Stimulated activated CD4-positive, alpha-beta T cell treated with anti-CD3 and anti-CD28 coated beads, TNF-alpha, amount 100 ng/mL, for 4 hours (primary cell): ENCODE measurements at regions not wholly inside any gene's neighbourhood (a gene's known extent, or its start where the extent isn't known, plus 50 kb on each side); places are given as distances from the start of the nearest gene placed in this dataset.
"Not testable (repeated sequence)": the region's sequence is repeated elsewhere in the genome, so short reads cannot be mapped to it uniquely, and the experiment has no call there.

Experiments used
- DNase-seq, 3 experiments: peaks; one replicate each; pipeline ENCODE4 v3.0.0-alpha.2; 2020; ENCODE audit warnings: low read depth in 3 of 3

DNA sequence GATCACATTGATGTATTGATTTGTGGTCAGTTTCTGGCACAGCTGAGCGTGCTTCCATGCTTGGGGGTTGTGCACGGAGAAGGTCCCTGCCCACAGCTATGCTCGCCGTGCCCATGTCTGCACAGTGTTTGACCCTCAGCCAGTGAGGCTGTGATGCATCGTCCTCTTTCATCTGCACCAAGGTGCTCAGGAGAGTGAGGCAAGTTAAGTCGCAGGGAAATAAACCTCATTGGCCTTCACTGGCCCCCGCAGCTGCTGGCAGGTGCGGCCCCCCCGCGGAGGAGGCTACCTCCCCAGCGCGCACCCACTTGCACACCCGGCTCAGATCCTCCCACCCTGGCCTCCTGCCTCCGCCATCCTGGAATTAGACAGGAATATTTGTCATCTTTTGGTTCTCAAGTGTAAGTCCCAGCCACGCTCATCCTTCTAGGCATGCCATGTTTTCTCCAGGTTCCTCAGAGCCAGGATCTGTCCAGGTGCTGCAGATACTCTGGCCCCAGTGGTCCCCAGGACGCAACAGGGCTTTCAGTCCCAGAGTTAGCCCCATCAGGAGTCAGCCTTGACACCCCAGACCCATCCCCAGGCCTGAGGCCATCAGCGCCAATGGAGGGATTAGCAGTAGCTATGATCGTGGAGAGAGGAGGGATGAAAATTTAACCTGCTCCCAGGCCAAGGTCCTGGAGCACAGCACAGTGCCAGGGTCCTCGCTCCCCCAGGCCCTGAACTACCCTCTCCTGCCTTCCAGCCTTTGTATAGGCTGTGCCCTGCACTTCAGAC lies 93.7 kb downstream of the OAT start:
- DNase-seq: no peak

DNA sequence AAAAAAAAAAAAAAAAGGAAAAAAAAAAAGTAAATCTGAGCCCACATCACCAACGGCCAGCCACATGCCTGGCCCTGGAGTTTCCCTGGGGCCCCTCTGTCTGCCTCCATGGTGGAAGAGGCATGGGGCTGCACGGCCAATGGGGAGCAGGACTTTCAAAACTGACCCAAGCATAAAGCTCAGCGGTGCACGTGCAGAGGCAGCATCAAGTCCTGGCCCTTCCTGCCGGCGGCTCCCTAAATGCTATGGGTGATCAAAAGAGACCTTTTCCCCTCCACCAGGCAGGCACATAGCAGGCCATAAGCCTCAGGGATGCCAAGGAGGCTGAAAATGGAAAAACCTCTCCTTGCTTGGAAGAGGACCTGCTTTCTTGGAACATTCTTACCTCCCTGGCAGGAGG lies 94.3 kb downstream of the OAT start:
- DNase-seq: no peak

DNA sequence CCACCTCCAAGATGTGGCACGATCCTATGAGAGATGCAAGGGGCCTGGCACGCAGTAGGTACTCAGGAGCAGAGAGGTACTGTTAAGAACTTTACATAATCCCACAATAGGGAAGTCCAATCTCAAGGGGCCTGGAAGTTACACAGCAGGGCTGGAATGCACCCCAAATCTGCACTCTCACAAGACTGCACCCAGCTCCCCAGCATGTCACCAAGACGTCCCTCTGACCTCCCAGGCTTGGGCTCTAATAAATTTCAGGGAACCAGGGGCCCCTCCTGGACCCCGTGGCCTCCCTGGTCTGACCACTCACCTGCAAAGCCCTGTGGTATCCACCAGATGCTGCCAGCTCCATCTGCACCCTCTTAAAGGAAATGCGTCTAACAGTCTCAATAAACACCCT lies 94.9 kb downstream of the OAT start:
- DNase-seq: no peak

DNA sequence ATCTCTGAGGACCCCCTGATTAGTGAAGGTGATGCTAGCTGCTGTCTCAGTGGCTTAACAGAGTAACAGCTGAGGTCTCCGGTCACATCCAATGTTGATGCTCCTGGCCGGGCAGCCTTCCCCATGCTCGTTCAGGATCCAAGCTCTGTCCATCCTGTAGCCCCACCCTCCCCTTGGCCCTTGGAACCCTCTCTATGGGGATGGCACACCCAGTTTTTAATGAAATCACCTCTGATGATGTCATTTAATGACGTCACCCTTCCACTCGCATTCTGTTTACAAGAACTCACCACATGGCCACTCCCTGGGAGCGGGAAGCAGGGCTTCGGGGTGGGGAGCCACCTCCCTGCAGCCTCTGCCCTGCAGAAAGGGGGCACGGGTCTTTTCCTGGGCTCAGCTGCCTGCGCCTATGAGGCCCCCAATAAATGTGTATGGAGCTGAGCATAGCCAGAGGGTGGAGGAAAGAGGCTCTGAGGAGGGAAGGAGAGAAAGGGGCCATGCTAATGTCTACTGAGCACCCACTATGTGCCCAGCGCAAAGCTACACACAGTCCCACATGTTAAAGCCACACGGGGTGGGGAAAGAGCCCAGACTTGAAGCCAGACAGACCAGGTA lies 95.5 kb downstream of the OAT start:
- no peak for DNase-seq

DNA sequence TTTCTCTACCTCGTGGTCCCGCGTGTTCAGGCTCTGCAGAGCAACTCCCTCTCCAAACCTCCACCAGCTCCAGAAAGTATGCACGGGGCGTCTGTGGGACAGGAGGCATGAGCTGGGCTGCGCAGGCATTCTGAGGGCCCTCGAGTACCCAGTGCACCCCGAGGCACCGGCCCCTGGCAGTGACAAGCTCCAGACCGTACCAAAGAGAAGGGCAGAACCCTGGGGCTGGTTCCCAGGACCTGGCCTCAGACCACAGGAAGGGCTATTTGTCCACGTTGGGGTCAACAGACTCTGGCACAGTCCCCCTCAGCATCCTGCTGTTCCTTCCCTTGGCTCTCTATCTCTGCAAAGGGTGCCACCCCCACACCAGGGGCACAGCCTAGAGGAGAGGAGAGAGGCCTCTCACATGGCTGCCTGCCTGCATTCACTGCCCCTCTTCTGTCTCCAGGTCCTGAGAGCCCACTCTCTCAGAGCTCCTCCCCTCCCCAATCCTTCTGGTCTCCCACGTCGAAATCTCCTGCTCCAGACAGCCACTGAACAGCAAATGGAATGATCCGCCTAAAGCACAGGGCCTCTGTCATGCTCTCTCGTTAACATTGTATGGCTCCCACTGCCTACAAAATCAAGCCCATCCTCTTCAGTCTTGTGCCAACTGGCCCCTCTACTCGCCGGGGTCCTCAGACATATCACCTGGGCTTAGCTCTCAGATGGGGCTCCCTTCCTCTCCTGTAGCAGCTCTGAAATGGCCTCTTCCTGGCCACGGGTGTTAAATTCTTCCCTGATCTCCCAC lies 96.3 kb downstream of the OAT start:
- no peak for DNase-seq

DNA sequence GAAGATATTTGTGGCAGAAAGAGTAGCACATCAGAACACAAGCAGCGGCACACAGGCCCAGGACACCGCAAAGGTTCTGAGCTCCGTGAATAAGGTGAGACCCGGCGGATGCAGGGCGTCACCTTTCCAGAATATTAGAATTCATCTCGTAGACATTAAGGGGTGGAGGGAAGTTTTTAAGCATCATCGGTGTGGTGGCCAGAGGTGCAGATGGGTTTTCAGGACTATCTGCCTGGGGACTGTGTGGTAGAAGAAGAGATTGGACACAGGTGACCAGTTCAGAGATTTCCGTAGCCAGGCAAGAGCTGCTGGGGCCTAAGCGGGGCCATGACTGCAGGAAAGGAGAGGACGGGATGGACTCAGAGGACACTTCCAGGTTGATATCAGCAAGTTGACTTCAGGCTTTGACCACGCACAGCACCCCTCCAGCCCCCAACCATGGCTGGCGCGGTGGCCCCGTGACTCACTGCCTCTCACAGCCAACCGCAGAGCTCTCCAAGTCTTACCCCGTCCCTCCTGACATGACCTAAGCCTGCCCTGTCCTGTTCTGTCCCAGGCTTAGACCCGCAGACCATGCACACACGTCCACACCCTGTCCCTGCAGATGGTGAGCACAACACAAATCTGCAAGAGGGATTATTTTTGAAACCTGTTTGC lies 97.2 kb downstream of the OAT start:
- no peak for DNase-seq

DNA sequence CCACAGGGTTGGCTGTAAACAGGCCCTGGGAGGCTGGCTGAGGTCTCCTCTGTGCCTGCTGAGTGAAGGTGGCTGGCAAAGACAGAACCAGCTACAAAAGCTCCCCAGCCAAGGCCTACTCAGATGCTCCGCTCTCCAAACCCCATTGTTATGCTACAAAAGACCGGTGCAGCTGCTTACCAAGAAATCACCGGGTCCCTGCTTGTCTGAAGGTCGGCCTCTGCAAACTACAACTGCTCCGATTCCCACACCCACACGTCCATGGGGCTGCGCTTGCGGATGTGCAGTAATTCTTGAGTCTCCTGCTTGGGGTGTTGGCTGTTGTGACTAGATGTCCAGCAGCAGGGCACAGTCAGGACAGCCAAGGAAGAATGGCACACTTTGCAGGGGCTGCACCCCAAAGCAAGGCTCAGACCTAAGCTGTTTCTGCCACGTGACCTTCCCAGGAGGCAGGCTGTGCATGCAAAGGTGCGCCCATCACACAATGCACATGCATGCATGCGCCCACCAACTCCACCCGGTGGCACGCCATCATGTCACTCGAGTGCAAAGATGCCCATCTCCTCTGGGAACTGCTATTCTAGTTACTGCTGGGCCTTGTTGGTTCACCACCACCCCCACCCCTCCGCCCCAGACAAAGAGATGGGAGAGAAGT lies 97.8 kb downstream of the OAT start:
- no peak for DNase-seq

DNA sequence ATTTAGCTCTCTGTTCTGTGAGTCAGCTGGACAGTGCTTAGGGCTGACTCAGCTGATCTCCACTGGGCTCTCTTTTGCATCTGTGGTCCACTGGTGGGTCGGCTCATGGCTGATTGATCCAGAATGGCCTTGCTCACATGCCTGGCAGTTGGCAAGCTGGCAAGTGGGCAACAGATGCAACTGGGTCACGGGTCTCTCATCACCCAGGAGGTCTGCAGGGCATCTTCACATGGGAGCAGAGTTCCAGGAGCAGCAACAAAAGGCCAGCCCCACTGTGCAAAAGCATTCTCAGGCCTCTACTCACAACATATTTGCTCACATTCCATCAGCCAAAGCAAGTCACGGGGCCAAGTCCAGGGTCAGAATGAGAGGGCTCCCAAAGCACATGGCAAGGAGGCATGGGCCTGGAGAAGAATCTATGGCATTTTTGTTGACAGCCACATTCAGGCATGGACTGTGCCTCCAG lies 98.8 kb downstream of the OAT start:
- no peak for DNase-seq

DNA sequence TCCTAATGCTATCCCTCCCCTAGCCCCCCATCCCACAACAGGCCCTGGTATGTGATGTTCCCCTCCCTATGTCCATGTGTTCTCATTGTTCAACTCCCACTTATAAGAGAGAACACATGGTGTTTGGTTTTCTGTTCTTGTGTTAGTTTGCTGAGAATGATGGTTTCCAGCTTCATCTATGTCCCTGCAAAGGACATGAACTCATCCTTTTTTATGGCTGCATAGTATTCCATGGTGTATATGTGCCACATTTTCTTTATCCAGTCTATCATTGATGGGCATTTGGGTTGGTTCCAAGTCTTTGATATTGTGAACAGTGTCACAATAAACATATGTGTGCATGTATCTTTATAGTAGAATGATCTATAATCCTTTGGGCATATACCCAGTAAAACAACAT lies 99.2 kb downstream of the OAT start:
- not testable (repeated sequence) for DNase-seq

DNA sequence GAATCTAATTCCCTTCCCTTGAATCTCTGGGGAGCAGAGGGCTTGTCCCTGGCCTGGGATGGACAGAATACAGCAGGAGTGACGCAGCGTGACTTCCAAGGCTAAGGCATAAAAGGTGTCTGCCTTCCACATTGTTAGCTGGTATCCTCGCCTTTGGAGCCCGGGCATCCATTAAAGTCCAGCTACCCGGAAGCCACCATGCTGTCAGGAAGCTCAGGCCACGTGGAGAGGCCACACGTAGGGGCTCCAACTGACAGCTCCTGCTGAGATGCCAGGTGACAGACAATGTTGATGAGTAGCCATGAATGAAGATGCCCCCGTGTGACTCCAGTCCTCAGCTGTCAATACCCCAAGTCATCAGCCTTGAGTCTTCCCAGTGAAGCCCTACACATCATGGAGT lies 99.9 kb downstream of the OAT start:
- no peak for DNase-seq

DNA sequence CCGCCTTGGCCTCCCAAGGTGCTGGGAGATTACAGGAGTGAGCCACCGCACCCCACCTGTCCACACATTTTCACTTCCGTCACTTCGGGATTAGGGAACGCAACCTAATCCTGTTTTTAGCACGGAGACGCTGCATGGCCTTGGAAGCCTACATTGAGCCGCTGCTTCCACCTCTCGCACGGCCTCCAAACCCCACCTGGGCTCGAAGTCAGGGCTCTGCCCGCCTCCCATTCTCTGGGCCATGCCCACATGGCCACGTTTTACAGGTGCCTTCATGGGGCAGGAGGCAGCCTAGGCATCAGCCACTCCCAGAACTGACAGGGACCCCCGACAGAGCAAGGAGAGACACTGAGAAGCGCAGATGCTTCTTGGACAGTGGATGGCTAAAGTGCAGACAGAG lies 100.6 kb downstream of the OAT start:
- DNase-seq: no peak

DNA sequence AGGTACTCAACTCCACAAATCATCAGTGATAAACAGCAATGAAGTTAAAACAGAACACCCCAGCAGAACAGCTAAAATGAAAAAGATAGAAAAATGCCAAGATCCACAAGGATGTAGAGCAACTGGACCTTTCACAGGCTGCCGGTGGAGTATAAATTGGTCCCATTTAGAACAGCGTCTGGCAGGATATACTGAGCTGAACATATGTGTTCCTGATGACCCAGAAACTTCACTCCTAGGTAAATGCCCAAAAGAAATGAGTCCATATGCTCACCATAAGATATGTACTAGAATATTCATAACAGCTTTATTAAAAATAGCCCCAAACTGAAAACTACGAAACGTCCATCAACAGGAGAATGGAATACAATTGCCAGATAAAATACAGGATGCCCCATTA lies 102.4 kb downstream of the OAT start:
- no peak for DNase-seq

DNA sequence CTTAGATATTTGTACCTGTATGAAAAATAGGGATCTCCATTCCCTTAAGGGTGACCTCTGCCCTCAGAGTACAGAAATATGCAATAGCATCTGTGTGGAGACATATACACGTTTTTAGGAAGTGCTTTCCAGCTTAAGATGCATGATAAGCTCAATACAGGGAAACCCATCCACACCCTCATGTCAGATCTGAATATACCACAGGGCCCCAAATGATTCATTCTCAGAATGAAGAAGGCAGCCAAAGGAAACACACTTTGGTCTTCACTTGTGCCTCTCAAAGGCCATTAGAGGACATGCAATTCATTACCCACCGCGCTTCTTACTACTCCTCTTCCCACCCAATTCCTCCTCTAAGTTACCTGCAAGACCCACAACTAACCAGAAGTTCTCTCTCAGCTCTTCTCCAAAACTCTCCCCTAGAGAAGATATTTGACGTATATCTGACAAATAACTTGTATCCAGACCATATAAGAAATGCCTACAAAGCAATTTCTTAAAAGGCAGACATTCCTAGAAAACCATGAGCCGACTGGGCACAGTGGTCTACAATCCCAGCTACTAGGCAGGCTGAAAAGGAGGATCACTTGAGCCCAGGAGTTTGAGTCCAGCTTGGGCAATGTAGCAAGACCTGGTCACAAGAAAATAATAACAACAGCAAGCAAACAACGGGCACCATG lies 103.0 kb downstream of the OAT start:
- no peak for DNase-seq

DNA sequence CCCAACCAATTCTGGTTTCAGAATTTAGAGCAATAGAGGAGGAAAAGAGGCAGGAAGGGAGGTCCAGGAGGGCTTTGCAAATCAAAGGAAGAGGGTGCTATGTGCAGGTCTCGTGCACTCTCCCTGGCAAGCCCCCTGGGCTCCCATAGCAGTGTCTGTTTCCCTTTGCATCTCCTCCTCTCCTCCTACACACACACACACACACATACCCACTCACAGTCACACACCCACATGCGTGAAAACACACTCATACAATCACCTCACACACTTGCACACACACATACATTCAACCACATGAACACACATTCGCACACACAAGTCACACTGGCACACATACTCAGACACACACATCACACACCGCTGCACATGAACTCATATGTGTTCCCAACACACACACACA lies 105.3 kb downstream of the OAT start:
- DNase-seq: no peak

DNA sequence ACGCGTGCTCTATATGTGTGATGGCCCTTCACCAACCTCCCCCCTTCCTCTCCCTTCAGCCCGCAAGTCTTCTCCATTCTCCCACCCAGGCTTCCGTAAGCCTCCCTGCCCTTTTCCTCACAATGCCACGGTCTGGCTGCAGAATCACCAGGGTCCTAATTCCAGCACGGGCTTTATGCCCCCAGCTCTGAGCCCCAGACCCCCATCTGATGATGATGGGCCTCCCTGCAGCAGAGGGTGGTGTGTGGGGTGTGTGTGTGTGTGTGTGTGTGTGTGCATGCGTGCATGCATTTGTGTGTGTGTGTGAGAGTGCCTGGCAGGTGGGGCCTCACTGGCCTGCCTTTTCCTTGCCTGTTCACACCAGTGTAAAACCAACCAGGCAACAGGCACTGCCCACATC lies 109.9 kb downstream of the OAT start:
- no peak for DNase-seq

DNA sequence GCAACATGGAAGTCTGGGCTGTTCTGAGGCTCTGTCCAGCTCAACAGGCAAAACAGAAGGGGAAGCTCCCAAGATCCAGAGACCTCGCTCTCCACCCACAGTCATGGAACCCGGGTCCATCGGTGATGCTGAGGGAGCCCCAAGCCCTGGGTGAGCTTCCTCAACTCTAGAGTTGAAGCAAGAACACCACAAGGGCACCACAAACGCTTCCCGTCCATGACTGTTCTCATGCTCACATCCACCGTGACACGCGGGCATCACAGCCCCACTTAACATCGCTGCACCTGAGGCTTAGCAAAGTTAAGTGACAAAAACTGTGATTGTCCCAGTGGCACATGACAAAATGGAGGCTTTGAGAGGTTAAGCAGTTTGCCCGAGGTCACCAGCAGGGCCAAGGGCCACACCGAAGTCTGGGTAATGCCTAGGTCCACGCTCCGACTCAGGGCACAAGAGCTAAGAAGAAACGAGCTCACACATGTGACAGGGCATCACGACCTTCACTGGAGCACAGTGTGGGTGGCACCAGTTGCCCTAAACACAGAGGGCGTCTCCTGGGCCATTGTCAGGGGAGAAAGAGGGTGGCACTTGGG lies 110.6 kb downstream of the OAT start:
- no peak for DNase-seq

DNA sequence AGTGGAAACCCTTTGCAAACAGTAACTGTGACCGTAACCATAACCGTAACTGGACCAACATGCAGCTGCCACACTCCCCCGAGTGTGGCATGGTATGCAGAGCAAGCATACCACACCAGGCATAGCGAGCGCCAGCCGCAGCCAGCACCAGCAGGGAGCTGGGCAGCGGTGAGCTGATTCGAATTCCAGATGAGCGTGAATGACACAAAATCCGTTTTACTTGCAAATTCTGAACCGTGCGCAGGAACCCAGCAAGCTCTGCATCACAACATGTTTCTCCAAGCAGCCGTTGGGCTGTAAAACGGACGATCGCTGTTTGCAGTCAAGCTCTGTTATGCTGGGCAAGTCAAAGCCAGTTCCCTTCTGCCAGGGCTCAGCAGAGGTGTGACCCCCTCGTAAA lies 111.1 kb downstream of the OAT start:
- DNase-seq: no peak

DNA sequence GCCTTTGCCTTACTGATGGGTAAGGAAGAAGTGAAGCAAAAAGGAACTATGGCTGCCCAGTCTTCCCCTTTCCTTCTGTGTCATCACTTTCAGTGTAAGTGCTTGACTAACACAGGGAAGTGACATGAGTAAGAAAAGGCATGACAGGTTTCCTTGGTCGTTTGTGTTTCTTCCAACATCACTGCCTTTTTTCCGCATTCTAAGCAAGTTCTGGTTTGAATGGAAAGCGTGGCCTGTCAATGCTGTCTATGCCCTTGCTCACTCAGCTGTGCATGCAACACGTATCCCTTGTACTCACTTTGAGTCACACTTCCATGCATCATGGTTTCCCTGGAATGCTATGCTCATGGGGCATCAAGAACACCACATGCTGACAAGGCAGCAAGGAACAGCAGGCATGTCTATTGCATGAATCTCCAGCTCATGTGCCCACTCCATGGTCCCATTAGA lies 111.8 kb downstream of the OAT start:
- no peak for DNase-seq

DNA sequence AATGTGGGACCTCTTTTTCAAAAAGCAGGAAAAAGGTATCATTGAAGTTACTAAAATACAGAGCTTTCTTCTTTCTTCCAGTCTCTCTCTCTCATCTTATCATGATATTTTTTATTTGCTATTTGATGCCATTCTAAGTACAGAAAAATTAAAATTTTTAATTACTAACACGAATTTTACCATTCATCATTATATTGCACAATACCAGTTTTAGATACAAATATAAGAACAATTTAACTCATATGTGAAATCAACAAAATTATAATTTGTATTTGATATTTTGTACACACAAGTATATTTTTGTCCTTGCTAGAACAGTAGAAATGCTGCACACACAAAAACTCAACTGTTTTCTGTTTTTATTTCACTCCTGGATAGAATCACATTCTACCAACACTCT lies 112.2 kb downstream of the OAT start:
- no peak for DNase-seq

DNA sequence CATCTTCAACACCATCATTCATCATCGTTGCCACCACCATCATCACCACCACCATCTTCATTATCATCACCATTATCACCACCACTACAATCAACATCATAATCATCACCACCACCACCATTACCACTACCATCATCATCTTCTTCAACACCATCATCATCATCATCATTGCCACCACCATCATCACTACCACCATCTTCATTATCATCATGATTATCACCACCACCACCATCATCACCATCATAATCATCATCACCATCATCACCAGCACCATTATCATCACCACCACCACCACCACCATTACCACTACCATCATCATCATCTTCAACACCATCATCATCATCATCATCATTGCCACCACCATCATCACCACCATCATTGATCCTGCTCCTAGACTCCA lies 112.7 kb downstream of the OAT start:
- no peak for DNase-seq

DNA sequence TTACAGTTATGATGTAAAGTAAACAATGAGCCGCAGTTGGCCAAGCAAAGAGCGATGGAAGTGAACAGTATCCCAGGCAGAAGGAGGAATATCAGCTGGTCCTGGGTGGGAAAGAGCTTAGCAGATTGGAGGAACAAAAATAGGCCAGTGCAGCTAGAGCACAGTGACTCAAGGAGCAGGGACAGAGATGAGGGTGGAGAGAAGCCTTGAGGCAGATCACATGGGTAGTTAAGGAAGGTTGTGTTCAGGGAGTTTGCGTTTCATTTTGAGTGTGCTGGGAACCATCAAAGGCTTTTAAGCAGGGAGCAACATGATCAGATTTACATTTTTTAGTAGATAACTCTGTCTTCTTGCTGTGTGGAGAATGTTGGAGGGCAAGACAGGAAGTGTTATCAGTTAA lies 113.6 kb downstream of the OAT start:
- DNase-seq: no peak
